LNCaP clone FGC (cell line): ENCODE measurements at regions not wholly inside any gene's neighbourhood (a gene's known extent, or its start where the extent isn't known, plus 50 kb on each side); places are given as distances from the start of the nearest gene placed in this dataset.

Source experiments
- DNase-seq: peaks from one replicate; pipeline ENCODE4 v3.0.0-alpha.2; 2011; ENCODE audit warnings: low read depth
- H3K4me3 ChIP-seq: 2 replicates; pipeline ENCODE4 v1.5.1; 2011; ENCODE audit warnings: mild to moderate bottlenecking, low read depth, low read length, control low read depth
- TF ChIP-seq, protein P1 (sequence below): IDR thresholded peaks from 2 replicates; pipeline ENCODE4 v1.5.1; 2012; ENCODE audit warnings: mild to moderate bottlenecking; ENCODE audit not compliant: control insufficient read depth, insufficient read depth; ENCODE audit errors: extremely low read depth

DNA sequence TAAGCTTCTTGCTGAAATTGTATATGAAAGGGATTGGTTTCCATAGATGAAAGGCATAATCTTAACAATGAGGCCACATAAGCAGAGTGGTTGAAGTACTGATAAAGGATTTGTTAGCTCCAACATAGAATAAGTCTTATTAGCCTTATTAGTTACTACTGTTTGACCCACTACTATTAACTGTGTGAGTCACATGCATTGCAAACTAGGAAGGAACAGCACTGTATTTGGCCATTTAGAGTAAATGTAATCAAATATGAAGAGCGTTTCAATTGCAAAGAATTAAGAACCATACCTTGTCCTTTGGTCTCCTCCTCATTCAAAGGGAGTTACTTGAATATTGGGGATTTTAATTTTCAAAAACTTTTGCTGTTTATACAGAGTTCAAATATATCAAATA is 428.9 kb downstream of the MDFIC start:
- TF ChIP-seq, protein P1, sequence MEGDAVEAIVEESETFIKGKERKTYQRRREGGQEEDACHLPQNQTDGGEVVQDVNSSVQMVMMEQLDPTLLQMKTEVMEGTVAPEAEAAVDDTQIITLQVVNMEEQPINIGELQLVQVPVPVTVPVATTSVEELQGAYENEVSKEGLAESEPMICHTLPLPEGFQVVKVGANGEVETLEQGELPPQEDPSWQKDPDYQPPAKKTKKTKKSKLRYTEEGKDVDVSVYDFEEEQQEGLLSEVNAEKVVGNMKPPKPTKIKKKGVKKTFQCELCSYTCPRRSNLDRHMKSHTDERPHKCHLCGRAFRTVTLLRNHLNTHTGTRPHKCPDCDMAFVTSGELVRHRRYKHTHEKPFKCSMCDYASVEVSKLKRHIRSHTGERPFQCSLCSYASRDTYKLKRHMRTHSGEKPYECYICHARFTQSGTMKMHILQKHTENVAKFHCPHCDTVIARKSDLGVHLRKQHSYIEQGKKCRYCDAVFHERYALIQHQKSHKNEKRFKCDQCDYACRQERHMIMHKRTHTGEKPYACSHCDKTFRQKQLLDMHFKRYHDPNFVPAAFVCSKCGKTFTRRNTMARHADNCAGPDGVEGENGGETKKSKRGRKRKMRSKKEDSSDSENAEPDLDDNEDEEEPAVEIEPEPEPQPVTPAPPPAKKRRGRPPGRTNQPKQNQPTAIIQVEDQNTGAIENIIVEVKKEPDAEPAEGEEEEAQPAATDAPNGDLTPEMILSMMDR: no peak
- DNase-seq: no peak
- no peak overlapping the region for H3K4me3 ChIP-seq

DNA sequence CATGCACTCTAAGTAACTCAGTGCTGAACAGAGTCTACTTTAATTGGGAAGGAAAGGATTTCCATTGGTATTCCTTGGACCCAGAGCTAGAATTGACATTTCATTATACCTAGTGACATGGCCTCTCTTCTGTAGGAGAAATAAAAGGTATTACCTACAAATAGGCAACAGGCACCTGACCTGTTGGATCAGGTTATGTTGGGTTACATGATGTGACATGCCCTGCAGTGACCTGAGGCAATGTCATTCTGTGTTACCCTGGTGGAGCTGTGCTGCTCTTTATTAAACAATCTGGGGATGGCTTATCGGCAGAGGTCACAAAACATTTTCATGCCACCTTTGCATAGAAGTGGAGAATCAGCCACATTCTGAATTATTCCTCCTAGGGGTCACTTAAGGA is 427.7 kb downstream of the MDFIC start:
- TF ChIP-seq, protein P1: no peak

DNA sequence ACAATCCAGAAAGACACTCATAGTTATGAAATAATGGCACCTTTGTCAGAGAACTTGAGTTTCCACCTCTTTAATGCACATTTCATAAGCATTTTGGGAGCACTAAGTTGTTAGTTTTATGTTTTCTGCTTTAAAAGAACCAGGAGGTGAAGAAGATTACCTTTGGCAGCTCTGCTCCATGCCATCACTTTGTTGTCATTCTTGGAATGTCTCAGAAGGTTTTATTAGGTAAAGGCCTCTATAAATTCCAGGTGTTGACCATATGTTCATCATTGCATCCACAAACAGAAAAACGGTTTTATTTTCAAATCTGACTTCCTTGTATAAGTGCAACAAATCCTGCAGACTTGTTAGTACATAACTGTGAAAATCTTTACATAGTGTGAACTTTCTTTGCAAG is 424.8 kb downstream of the MDFIC start:
- DNase-seq: no peak
- H3K4me3 ChIP-seq: no peak overlapping the region
- TF ChIP-seq, protein P1: no peak

More for the DNA sequence above, 427.7 kb downstream of the MDFIC start:
- no peak overlapping the region for H3K4me3 ChIP-seq
- DNase-seq: no peak

DNA sequence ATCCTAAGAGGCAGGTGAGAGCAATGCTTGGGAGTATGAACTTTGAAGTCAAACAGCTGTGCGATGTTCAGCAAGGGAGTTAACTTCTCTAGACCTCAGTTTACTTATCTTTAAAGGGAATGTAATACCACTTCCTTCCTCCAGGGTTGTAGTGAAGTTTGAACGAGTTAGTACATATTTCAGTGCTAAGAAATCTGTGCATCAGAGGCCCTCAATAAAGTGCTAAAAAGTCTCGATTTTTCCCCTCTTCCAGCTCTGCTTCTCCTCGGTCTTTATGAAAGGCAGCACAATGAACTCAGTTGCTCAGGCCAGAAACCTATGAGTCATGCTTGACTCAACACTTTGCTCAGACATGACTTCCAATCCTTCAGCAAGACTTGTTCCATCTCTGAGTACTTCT is 418.9 kb downstream of the MDFIC start:
- DNase-seq: no peak
- H3K4me3 ChIP-seq: no peak overlapping the region
- TF ChIP-seq, protein P1: no peak

DNA sequence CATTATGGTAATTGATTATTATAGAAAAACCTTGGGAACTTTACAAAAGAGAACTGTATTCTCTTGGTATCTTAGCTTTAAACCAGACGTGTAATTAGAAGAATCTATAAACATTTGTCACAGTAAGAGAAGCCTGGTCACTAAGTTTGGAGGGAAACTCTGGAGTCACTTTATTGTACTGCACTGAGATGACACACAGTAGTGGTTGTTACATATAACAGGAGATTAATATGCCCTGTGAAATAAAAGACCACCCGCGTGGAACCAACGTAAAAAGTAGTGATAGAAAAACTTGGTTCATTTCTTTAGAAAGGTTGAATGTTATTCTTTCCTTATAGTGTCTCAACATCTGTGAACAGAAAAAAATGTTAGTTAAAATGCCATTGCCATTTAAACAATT is 416.1 kb downstream of the MDFIC start:
- DNase-seq: no peak
- H3K4me3 ChIP-seq: no peak overlapping the region
- TF ChIP-seq, protein P1: no peak

DNA sequence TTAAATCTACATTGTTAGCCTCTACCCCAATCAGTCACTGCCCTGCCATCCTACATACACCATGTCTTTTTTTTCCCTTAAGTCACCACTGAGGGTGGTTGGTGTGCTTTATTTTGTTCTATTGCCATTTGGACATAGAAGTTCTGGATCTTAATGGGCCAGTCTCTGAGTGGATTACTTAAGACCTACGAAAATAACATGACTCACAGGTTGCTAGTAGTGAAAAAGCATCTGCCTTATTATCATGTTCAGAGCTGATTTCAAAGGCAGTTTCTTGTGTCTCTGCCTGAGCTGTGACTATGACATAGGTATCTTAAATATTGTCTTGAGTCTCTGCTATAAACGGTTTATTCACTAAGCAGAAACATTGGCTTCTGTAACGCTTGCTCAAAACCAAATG is 410.8 kb downstream of the MDFIC start:
- no peak overlapping the region for H3K4me3 ChIP-seq
- no peak for DNase-seq
- TF ChIP-seq, protein P1: no peak

DNA sequence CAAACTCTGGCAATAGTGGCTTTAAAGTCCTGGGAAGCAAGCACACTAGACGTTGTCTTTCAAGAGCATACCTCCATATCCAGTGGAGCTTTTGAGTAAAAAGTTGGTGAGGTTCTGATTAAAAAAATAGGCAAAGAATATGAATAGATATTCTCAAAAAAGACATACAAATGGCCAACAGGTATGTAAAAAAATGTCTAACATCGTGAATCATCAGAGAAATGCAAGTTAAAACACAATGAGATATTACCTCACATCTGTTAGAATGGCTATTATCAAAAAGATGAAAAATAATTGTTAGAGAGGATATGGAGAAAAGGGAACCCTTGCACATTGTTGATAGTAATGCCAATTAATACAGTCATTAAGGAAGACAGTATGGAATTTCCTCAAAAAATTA is 407.1 kb downstream of the MDFIC start:
- TF ChIP-seq, protein P1: no peak
- no peak for DNase-seq

More for the DNA sequence above, 407.1 kb downstream of the MDFIC start:
- no peak overlapping the region for H3K4me3 ChIP-seq
